Adrenal gland (tissue), 5 donors: ENCODE measurements at regions not wholly inside any gene's neighbourhood (a gene's known extent, or its start where the extent isn't known, plus 50 kb on each side); places are given as distances from the start of the nearest gene placed in this dataset.

Experiments
- POLR2A ChIP-seq, 2 donors: fragments of 450-650 bp; IDR thresholded peaks; one replicate each; pipeline ENCODE4 v1.6.1; 2017; ENCODE audit warnings: antibody characterized with exemption in 2 of 2, mild to moderate bottlenecking in 2 of 2, moderate library complexity in 1 of 2
- TF ChIP-seq, protein P1 (sequence below), 6 experiments: fragments of 450-650 bp in 4 of 6; fragments of 200-600 bp in 2 of 6; sonication (generic) in 1 of 6; IDR thresholded peaks; 1 replicate in 5 of 6; 2 replicates in 1 of 6; pipeline versions ENCODE4 v1.5.1 to v1.8.0; 2016 to 2021; ENCODE audit warnings: antibody characterized with exemption in 6 of 6, mild to moderate bottlenecking in 2 of 6, moderate library complexity in 1 of 6
- donor health status: DM: no; HTN: no; CAD: no.

DNA sequence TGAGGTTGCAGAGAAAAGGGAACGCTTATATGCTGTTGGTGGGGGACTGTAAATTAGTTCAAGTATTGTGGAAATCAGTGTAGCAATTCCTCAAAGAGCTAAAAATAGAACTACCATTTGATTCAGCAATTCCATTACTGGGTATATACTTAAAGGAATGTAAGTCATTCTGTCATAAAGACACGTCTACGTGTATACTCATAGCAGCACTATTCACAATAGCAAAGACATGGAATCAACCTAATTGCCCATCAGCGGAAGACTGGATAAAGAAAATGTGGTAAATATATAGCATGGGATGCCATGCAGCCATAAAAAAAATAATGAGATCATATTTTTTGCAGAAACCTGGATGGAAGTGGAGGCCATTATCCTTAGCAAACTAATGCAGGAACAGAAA lies 100.0 kb upstream of the NPSR1 start:
- TF ChIP-seq, protein P1, sequence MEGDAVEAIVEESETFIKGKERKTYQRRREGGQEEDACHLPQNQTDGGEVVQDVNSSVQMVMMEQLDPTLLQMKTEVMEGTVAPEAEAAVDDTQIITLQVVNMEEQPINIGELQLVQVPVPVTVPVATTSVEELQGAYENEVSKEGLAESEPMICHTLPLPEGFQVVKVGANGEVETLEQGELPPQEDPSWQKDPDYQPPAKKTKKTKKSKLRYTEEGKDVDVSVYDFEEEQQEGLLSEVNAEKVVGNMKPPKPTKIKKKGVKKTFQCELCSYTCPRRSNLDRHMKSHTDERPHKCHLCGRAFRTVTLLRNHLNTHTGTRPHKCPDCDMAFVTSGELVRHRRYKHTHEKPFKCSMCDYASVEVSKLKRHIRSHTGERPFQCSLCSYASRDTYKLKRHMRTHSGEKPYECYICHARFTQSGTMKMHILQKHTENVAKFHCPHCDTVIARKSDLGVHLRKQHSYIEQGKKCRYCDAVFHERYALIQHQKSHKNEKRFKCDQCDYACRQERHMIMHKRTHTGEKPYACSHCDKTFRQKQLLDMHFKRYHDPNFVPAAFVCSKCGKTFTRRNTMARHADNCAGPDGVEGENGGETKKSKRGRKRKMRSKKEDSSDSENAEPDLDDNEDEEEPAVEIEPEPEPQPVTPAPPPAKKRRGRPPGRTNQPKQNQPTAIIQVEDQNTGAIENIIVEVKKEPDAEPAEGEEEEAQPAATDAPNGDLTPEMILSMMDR (IDR thresholded peaks at IDR 0.05), result no peak
- no peak for TF ChIP-seq POLR2A (IDR thresholded peaks at IDR 0.05)
